CD4-positive, alpha-beta T cell treated with Interleukin-2 at 100 ng/mL for 4 hours (primary cell): ENCODE measurements at regions not wholly inside any gene's neighbourhood (a gene's known extent, or its start where the extent isn't known, plus 50 kb on each side); places are given as distances from the start of the nearest gene placed in this dataset.
"Not testable (repeated sequence)": the region's sequence is repeated elsewhere in the genome, so short reads cannot be mapped to it uniquely, and the experiment has no call there.

Source experiments
- DNase-seq: peaks from one replicate; pipeline ENCODE4 v3.0.0-alpha.2; 2020; ENCODE audit warnings: low spot score

DNA sequence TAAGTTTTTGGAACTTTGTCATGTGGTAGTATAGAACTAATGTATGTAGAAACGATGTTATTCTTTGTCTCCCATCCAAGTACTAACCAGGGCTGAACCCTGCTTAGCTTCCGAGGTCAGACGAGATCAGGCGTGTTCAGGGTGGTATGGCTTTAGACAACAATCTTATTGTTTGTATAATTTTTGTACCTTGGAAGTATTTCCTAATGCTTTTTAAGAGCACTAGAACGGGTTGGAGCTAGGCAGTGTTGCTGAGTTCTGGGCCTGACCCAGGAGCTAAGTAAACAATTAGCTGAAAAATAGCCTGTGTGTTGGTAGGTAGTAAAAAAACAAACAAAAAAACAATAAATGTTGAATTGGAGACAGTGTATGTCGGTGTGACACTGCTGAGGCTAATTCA is 244.3 kb downstream of the EMP1 start:
- DNase-seq: no peak

DNA sequence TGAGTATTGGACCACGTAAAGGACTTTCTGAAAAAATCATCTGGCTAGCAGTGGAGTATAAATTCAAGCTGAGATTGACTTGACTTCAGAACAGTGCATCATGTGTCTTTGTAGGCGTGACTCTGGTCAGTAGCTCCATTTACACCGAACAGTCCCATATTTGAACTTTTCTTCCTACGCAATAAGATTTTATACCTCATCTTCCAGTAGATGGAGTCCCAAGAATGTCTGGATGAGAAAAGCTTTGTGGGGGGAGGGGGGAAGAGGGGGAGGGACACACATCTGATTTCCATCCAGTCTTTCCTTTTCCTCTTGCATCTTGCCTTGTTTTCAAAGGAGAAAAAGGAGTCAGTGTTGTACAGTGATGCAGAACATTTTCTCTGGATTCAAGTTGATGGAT is 241.0 kb downstream of the EMP1 start:
- no peak for DNase-seq

DNA sequence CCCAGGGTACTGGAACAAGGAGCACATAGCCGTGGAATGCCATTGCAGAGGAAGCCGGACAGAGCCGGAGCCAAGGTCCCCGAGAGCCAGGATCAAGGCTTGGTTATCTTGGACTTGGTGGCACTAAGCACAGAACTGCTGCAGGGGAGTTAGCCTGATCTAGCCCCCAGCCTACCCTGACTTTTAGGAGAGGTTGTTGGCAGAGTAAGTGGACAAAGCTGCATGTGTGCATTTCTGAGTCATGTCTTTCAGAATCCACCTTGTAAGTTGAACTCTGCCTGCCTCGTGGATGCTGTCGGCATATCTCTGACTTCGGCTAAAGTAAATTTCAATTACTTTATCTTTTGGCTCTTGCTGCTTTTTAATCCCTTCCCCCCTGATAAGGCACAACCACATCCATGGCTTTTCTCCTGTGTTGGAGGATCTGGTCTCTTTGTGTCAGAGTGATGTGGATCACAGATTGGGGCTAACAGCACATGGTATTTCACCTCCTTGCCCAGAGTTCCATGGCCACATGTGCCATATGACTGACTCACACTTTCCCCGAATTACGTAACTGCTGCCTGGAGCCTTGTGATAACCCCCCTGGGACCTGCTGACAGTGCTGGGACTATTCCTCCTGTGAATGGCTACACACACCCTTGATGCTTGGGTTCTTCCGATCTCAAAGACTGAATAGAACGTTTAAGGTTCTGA is 240.3 kb downstream of the EMP1 start:
- DNase-seq: no peak

DNA sequence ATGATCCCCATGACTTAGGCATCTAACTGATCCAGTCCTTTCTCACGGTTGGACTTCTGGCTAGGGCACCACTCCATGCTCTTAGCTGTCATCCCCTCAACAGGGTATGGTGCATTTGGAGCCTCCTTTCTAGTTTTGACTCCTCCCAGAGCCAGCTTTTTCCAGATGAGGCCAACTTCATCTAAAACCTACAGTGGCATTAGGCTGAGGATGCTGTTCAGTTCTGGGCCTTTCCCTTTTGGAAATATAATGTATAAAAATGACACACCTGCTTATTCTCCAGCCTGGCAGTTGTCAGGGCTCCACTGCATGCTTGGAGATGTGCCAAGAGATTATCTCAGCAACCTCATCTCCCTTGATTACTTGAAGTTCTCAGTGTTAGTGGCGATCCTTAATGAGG is 239.7 kb downstream of the EMP1 start:
- DNase-seq: no peak

- no peak for DNase-seq
Measured at GRCh38 chr12:13435235-13435933, 238.9 kb downstream of the EMP1 start.

- DNase-seq: no peak
Measured at GRCh38 chr12:13433768-13434167, 237.2 kb downstream of the EMP1 start.

- DNase-seq: no peak
Measured at GRCh38 chr12:13431041-13431440, 234.5 kb downstream of the EMP1 start.

- DNase-seq: no peak
Measured at GRCh38 chr12:13428538-13429265, 232.2 kb downstream of the EMP1 start.

DNA sequence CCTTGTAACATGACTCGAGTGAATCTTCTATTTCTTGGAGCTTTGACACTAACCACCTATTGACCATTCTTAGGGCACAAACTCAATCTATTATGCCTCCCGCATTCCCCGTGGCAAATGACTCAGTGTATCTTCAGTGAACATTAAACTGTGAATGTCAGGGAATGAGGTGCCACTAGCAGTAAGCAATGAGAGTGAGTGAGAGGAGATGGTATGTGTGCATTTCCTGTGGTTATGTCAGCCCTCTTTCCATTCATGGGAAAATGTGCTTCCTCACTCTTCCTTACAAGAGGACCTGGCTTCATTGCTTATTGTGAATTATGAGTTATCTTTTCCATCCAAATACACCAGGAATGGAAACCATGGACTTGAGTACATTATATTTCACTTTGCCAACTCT is 229.2 kb downstream of the EMP1 start:
- DNase-seq: no peak

DNA sequence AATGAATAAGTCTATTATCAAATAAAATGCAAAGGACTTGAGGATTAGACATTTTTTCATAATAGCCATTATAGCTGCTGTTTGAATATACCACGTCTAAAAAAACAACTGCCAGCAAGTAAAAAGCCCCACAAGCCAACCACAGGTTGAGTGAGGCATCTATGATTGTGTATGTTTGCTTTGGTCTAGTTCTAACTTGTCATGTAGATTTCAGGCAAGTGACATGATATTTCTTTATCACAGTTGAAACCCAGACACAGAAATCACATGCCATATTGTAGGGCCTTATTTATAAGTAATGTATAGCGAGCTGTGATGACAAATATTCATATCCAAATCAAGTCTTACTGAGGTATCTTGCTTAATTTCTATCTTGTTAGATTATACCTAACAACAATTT is 225.8 kb downstream of the EMP1 start:
- no peak for DNase-seq

DNA sequence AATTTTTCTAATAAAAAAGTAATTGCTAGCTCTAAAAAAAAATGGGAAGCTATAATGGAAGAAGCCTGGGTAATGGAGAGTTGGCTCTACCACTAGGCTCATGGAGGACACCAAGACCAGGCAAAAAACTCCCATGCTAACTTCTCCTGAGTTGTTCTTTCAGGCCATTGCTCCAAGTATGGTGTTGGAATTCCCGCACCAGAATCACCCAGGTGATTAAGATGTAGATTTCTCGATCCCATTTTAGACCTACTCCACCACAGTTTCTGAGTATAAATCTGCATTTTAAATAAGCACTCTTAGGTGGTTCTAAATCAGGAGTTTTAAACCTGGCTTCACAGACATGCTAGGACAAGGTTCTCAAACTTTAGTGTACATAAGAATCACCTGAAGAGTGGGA is 221.0 kb downstream of the EMP1 start:
- no peak for DNase-seq

GRCh38 chr12:13411287-13411686 is 214.8 kb downstream of the EMP1 start:
- DNase-seq: no peak

DNA sequence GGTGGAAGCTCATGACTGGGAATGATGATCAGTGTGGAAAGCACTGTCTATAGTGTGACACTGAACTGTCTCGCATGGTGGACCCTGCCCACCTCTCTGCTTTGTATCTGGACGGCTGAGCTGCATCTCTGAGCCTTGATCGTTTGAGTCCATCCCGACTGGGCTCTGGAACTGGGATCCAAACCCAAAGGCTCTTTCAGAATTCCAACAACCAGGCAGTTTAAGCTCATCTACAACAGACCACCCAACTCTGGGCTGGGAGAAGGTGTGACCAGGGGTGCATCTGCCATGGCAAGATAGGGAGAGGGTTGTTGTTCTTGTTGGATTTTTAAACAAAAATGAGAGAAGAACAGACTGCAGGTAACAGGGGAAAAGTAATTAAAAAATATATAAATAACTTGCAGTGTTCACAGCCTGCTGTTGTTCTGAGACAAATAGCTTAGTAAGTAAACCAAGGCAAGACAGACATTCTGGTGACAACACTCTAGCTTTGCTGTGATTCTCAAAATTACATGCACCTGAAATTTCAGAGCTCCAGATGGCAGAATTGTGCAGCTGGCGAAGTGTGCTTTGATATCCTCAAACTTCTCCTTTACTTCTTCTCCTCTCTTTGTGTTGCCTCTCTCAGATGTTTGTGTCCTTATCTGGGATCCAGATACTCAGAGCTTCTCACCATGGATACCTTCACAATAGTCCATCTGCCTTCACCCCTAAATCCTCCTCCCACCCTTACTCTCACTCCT is 209.6 kb downstream of the EMP1 start:
- no peak for DNase-seq

DNA sequence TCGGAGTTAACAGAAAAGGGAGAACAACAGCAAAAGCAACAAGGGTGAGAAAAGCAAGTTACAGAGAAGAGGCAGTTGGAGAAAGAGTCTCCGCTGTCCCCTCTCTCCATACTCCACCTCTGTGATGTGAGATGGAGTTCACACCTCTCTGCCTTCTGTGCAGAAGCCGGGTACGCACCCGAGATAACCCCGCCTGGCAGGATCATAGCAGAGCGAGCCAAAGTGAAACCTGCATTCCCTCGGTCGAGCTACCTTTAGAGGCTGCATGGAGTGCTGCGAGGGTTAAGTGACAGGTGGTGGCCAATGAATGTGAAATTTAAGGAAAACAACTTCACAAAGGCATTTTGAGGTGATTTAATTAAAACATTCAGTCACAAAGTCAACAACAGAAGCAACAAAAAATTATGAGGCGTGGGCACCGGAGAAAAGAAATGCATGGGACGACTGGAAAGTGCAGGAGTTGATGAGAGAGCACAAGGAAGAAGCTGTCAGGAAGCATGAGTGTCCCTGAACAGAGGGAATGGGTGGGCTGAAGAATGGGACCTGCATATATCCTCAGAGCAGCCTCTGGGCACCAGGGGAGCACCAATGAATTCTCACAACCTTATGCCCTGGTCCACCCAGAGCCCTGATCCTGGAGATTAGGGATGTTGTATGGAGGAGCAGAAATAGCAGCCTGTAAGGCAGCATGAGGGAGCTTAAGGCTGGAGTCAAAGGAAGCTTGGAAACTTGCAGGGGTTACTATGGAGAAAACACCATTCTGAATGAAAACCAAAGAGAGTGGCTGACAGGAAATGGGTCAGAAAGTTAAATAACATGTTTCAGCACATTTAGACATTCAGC is 208.3 kb downstream of the EMP1 start:
- no peak for DNase-seq

GRCh38 chr12:13404111-13404628 is 207.6 kb downstream of the EMP1 start:
- no peak for DNase-seq

DNA sequence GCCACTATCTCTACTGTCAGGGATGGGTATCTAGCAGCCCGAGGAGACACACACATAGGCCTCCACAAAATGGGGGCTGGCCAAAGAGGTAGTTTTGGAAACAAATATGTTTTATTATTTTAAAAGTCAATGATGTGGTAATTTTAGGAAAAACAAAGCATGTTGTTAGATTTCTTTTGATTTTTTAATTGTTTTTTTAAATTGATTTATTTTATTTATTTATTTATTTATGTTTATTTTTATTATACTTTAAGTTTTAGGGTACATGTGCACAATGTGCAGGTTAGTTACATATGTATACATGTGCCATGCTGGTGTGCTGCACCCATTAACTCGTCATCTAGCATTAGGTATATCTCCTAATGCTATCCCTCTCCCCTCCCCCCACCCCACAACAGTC is 194.8 kb downstream of the EMP1 start:
- DNase-seq: not testable (repeated sequence)

- no peak for DNase-seq
Measured at GRCh38 chr12:13390918-13391317, 194.4 kb downstream of the EMP1 start.

- DNase-seq: no peak
Measured at GRCh38 chr12:13390381-13390861, 193.9 kb downstream of the EMP1 start.

GRCh38 chr12:13387101-13387500 is 190.6 kb downstream of the EMP1 start:
- no peak for DNase-seq

DNA sequence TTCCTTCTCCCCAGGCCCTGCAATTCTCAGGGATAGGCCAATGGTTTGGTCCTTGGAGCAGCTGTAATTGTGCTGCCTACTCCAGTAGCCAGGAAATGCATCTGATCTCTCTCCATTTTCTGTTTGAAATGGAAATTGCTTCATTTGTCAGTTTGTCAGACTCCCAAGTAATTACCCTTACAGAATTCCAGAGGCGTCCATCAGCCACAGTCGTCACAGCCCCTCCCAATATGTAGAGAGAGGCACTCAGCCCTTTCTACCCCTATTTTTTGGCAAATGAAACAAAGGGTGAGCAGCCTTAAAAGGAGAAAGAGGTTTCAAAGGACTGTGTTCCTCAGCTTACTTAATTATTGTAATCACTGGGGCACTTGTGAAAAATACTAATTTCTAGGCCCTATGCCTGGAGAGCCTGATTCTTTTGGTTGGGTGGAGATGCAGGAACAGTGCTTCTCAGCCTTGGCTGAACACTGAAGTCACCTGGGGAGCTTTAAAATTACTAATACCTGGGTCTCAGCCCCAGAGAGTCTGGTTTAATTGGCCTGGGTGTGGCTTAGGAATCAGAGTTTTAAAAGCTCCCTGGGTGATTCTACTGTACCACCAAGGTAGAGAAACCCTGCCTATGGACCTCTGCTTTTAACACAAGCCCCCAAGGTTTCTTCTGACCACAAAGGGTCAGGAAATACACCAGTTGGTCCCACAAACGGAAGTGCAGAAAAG is 190.0 kb downstream of the EMP1 start:
- DNase-seq: no peak

DNA sequence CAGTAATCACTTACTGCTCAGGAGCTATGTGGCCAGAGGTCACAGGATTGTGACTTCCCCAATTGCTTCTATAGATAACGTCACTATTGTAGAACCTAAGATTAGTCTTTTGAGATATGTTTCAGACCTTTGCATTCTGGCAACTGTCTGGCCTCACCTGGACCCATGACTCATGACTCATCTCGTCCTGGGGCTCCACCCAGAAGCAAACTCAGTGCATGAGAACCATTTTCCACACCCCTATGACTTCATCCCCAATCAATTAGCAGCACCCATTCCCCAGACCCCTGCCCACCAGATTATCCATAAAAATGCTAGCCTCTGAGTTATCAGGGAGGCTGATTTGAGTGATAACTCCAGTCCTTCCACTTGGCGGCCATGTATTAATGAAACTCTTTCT is 186.9 kb downstream of the EMP1 start:
- DNase-seq: no peak
